H1 (cell line): ENCODE measurements at regions not wholly inside any gene's neighbourhood (a gene's known extent, or its start where the extent isn't known, plus 50 kb on each side); places are given as distances from the start of the nearest gene placed in this dataset.

Experiments used
- CTCF ChIA-PET: fragments of 300-600 bp; sonication (Branson Sonifier 250); formaldehyde crosslinking; loops from one replicate; lab custom pipeline; 2021; ENCODE audit not compliant: partially characterized antibody; lab: Charles Lee
- POLR2A ChIA-PET: fragments of 300-600 bp; sonication (Branson Sonifier 250); formaldehyde crosslinking; loops from one replicate; lab custom pipeline; 2021; ENCODE audit warnings: inconsistent platforms; ENCODE audit not compliant: partially characterized antibody; lab: Charles Lee
- DNase-seq, 2 experiments: peaks; one replicate each; pipeline versions ENCODE4 v3.0.0 to v3.0.0-alpha.2; 2010 to 2022; ENCODE audit warnings: low spot score in 2 of 2, low read depth in 1 of 2, mixed read lengths in 1 of 2
- FAIRE-seq: peaks from 2 replicates; lab custom pipeline; 2011; peaks lifted over from hg19 to GRCh38; lab: Jason Lieb, UNC
- H2AFZ ChIP-seq: 2 replicates; pipeline ENCODE4 v1.8.1; 2012; ENCODE audit warnings: low read length, inconsistent platforms
- H2AK5ac ChIP-seq: 2 replicates; pipeline ENCODE4 v1.6.1; 2013; ENCODE audit warnings: low read depth, low read length
- H2BK120ac ChIP-seq: replicated peaks from 2 replicates; pipeline ENCODE3; 2013; ENCODE audit warnings: low read depth, low read length, inconsistent platforms
- H2BK12ac ChIP-seq: 2 replicates; pipeline ENCODE4 v1.6.1; 2013; ENCODE audit warnings: low read depth, low read length
- H2BK15ac ChIP-seq: 2 replicates; pipeline ENCODE4 v1.6.1; 2013; ENCODE audit warnings: low read length
- H2BK20ac ChIP-seq: 2 replicates; pipeline ENCODE4 v1.6.1; 2013; ENCODE audit warnings: low read length
- H2BK5ac ChIP-seq: 2 replicates; pipeline ENCODE4 v1.6.1; 2013; ENCODE audit warnings: low read depth, low read length
- H3K14ac ChIP-seq: 2 replicates; pipeline ENCODE4 v1.6.1; 2013; ENCODE audit warnings: inconsistent platforms; ENCODE audit not compliant: insufficient read length
- H3K18ac ChIP-seq: 2 replicates; pipeline ENCODE4 v1.6.1; 2013; ENCODE audit warnings: low read length; ENCODE audit errors: extremely low read depth
- H3K23ac ChIP-seq: 2 replicates; pipeline ENCODE4 v1.6.1; 2013; ENCODE audit warnings: inconsistent platforms; ENCODE audit not compliant: insufficient read length
- H3K23me2 ChIP-seq: 2 replicates; pipeline ENCODE4 v1.6.1; 2013; ENCODE audit warnings: low read depth, low read length
- H3K27ac ChIP-seq: 2 replicates; pipeline ENCODE4 v1.6.1; 2011; ENCODE audit warnings: low read depth, low read length, inconsistent platforms
- H3K27me3 ChIP-seq, 4 experiments: replicated peaks in 1 of 4; 1 replicate in 1 of 4; 2 replicates in 3 of 4; pipeline versions ENCODE4 v1.6.1 to v1.8.1; 2011 to 2013; ENCODE audit warnings: low read length in 3 of 4, mild to moderate bottlenecking in 3 of 4, inconsistent platforms in 2 of 4, mixed read lengths in 2 of 4, moderate library complexity in 1 of 4; ENCODE audit not compliant: control insufficient read depth in 3 of 4, insufficient read depth in 3 of 4; ENCODE audit errors: extremely low read depth in 1 of 4
- H3K36me3 ChIP-seq, 4 experiments: 2 replicates each; pipeline versions ENCODE4 v1.6.1 to v1.8.1; 2011 to 2013; ENCODE audit warnings: mild to moderate bottlenecking in 4 of 4, low read length in 3 of 4, moderate library complexity in 2 of 4, control low read depth in 1 of 4, inconsistent platforms in 1 of 4; ENCODE audit not compliant: insufficient read depth in 4 of 4, control insufficient read depth in 2 of 4
- H3K4ac ChIP-seq: replicated peaks from 2 replicates; pipeline ENCODE3; 2013; ENCODE audit warnings: low read length, low read depth, mixed read lengths, inconsistent platforms; ENCODE audit not compliant: insufficient read length
- H3K4me1 ChIP-seq, 4 experiments: replicated peaks in 1 of 4; 1 replicate in 1 of 4; 2 replicates in 3 of 4; pipeline versions ENCODE4 v1.6.1 to v1.8.1; 2011 to 2013; ENCODE audit warnings: low read length in 3 of 4, inconsistent platforms in 2 of 4, mixed read lengths in 1 of 4; ENCODE audit not compliant: insufficient read depth in 4 of 4, control insufficient read depth in 3 of 4
- H3K4me2 ChIP-seq, 2 experiments: 2 replicates each; pipeline versions ENCODE4 v1.6.1 to v1.8.1; 2011 to 2013; ENCODE audit warnings: low read depth in 2 of 2, low read length in 2 of 2, control low read depth in 1 of 2, inconsistent platforms in 1 of 2, mild to moderate bottlenecking in 1 of 2; ENCODE audit not compliant: insufficient read depth in 1 of 2
- H3K4me3 ChIP-seq, 4 experiments: fragments of 200-600, 300-600 bp in 1 of 4; sonication (generic), shearing (Covaris generic), sonication (Bioruptor Twin) in 1 of 4; 2 replicates each; pipeline versions ENCODE4 v1.5.1 to v1.8.1; 2011 to 2016; ENCODE audit warnings: low read length in 4 of 4, low read depth in 3 of 4, control low read depth in 2 of 4, inconsistent platforms in 2 of 4, mild to moderate bottlenecking in 2 of 4, mixed read lengths in 1 of 4, moderate library complexity in 1 of 4; ENCODE audit not compliant: insufficient read depth in 2 of 4; ENCODE audit errors: extremely low read depth in 1 of 4
- H3K56ac ChIP-seq: replicated peaks from 2 replicates; pipeline ENCODE3; 2013; ENCODE audit warnings: low read depth, mild to moderate bottlenecking, mixed read lengths, low read length, inconsistent platforms; ENCODE audit not compliant: insufficient read length
- H3K79me1 ChIP-seq: 2 replicates; pipeline ENCODE4 v1.6.1; 2013; ENCODE audit warnings: low read depth, low read length, control low read depth
- H3K79me2 ChIP-seq, 2 experiments: 2 replicates each; pipeline versions ENCODE4 v1.6.1 to v1.8.1; 2012 to 2013; ENCODE audit warnings: low read length in 2 of 2, mild to moderate bottlenecking in 2 of 2, inconsistent platforms in 1 of 2; ENCODE audit not compliant: insufficient read depth in 2 of 2, control insufficient read depth in 1 of 2
- H3K9ac ChIP-seq, 4 experiments: replicated peaks in 1 of 4; 1 replicate in 1 of 4; 2 replicates in 3 of 4; pipeline versions ENCODE4 v1.6.1 to v1.8.1; 2011 to 2013; ENCODE audit warnings: low read depth in 3 of 4, low read length in 3 of 4, control low read depth in 2 of 4, mild to moderate bottlenecking in 2 of 4, moderate library complexity in 2 of 4, inconsistent platforms in 1 of 4; ENCODE audit errors: extremely low read depth in 1 of 4
- H3K9me3 ChIP-seq, 2 experiments: 2 replicates each; pipeline versions ENCODE4 v1.6.1 to v1.8.1; 2012 to 2013; ENCODE audit warnings: mild to moderate bottlenecking in 2 of 2, moderate library complexity in 2 of 2, control low read depth in 1 of 2, inconsistent platforms in 1 of 2, low read depth in 1 of 2, low read length in 1 of 2, mixed read lengths in 1 of 2; ENCODE audit not compliant: insufficient read depth in 2 of 2
- H4K20me1 ChIP-seq, 2 experiments: replicated peaks in 1 of 2; 2 replicates each; pipeline versions ENCODE3 to v1.8.1; 2011 to 2013; ENCODE audit warnings: inconsistent platforms in 2 of 2, low read length in 2 of 2, mild to moderate bottlenecking in 1 of 2; ENCODE audit not compliant: insufficient read depth in 2 of 2, control insufficient read depth in 1 of 2
- H4K5ac ChIP-seq: 2 replicates; pipeline ENCODE4 v1.6.1; 2013; ENCODE audit warnings: low read length, low read depth, mixed read lengths, inconsistent platforms; ENCODE audit not compliant: insufficient read length
- H4K8ac ChIP-seq: 2 replicates; pipeline ENCODE4 v1.8.0; 2013; ENCODE audit warnings: mild to moderate bottlenecking, moderate library complexity, low read length, inconsistent platforms; ENCODE audit not compliant: insufficient read depth; ENCODE audit errors: extremely low read depth
- H4K91ac ChIP-seq: replicated peaks from 2 replicates; pipeline ENCODE3; 2013; ENCODE audit warnings: low read length, mixed read lengths, inconsistent platforms; ENCODE audit not compliant: insufficient read length
- ATF2 ChIP-seq: IDR thresholded peaks from 2 replicates; pipeline ENCODE4 v1.6.1; 2012; ENCODE audit warnings: low read length, inconsistent platforms
- CHD2 ChIP-seq: IDR thresholded peaks from 2 replicates; pipeline ENCODE4 v1.6.1; 2012; ENCODE audit warnings: low read length, improper control_type of control experiment
- HDAC2 ChIP-seq, 2 experiments: fragments of 300-600 bp in 1 of 2; sonication (generic) in 1 of 2; IDR thresholded peaks; 2 replicates each; pipeline ENCODE4 v1.6.1; 2011 to 2012; ENCODE audit warnings: low read depth in 2 of 2, low read length in 2 of 2, mild to moderate bottlenecking in 2 of 2, moderate library complexity in 2 of 2, borderline replicate concordance in 1 of 2, inconsistent platforms in 1 of 2
- MAX ChIP-seq: IDR thresholded peaks from 2 replicates; pipeline ENCODE4 v1.6.1; 2012; ENCODE audit warnings: inconsistent platforms
- NRF1 ChIP-seq: IDR thresholded peaks from 2 replicates; pipeline ENCODE4 v1.6.1; 2011; ENCODE audit warnings: mild to moderate bottlenecking, low read depth, low read length, improper control_type of control experiment
- RNF2 ChIP-seq: fragments of 200-900, 300-1000 bp; sonication (generic); IDR thresholded peaks from 2 replicates; pipeline ENCODE4 v1.7.1; 2016; ENCODE audit warnings: borderline replicate concordance, low read depth, mild to moderate bottlenecking, antibody characterized with exemption, low read length; ENCODE audit not compliant: poor library complexity, severe bottlenecking; ENCODE audit errors: missing control alignments
- SIRT6 ChIP-seq: IDR thresholded peaks from one replicate; pipeline ENCODE4 v1.7.1; 2012; ENCODE audit warnings: low read length, inconsistent platforms
- SUZ12 ChIP-seq: fragments of 200-600 bp; sonication (generic); IDR thresholded peaks from 2 replicates; pipeline ENCODE4 v1.6.1; 2012; ENCODE audit warnings: mild to moderate bottlenecking, inconsistent platforms, low read length, moderate library complexity, mixed read lengths
- WGBS, 2 experiments: shearing (Covaris generic) in 1 of 2; methylation state at CpG; one replicate each; pipeline versions ENCODE4 v1.1.6 to v1.1.7; 2013 to 2015; ENCODE audit warnings: low lambda C conversion rate in 2 of 2, mixed read lengths in 2 of 2, inconsistent platforms in 1 of 2, low coverage in 1 of 2, missing lambda C conversion rate in 1 of 2; ENCODE audit not compliant: insufficient replicate concordance in 2 of 2, insufficient coverage in 1 of 2, insufficient read length in 1 of 2; ENCODE audit errors: extremely low coverage in 1 of 2, missing lambda C conversion rate in 1 of 2; 5-methylcytosine and 5-hydroxymethylcytosine counted together

GRCh38 chr12:24469089-24469488 is 479.8 kb downstream of the BCAT1 start:
- ChIA-PET CTCF (no interaction called here), POLR2A (no interaction called here)
- H3K56ac ChIP-seq = no peak overlapping the region
- no peak overlapping the region for H4K91ac ChIP-seq
- no peak overlapping the region for H3K4me3 ChIP-seq
- H4K5ac ChIP-seq = no peak overlapping the region
- no peak overlapping the region for H3K18ac ChIP-seq
- no peak overlapping the region for H2BK120ac ChIP-seq
- no peak overlapping the region for H2BK20ac ChIP-seq
- no peaks in the 10 kb centered on the region for H3K27me3 ChIP-seq
- FAIRE-seq (no peak), DNase-seq (no peak)
- H4K20me1 ChIP-seq = no peaks in the 10 kb centered on the region
- no peaks in the 10 kb centered on the region for H3K36me3 ChIP-seq
- H3K14ac ChIP-seq = no peak overlapping the region
- no peak overlapping the region for H2BK12ac ChIP-seq
- no peak overlapping the region for H3K27ac ChIP-seq
- H2BK15ac ChIP-seq = no peak overlapping the region
- H3K79me1 ChIP-seq = no peaks in the 10 kb centered on the region
- no peak overlapping the region for H2BK5ac ChIP-seq
- no peak overlapping the region for H2AK5ac ChIP-seq
- H3K4me1 ChIP-seq = no peaks in the 10 kb centered on the region
- H3K4ac ChIP-seq = no peak overlapping the region
- no peaks in the 10 kb centered on the region for H3K23me2 ChIP-seq
- no peak overlapping the region for H3K4me2 ChIP-seq
- no peaks in the 10 kb centered on the region for H3K79me2 ChIP-seq
- H2AFZ ChIP-seq = no peak overlapping the region
- TF ChIP-seq CHD2 = no peak
- no peak for TF ChIP-seq SUZ12
- no peak for TF ChIP-seq RNF2
- TF ChIP-seq ATF2 = no peak
- TF ChIP-seq NRF1 = no peak
- TF ChIP-seq MAX = no peak
- TF ChIP-seq HDAC2 (IDR thresholded peaks at IDR 0.05; ENCODE audit: borderline replicate concordance in 1 of 2, low read depth in 2 of 2, low read length in 2 of 2) = no peak
- no peak for TF ChIP-seq SIRT6
- peaks cover 2 to 3% of the 10 kb centered on the region in 2 experiments; a peak in 2 of 4 replicates for H3K9me3 ChIP-seq
- no peak overlapping the region for H3K9ac ChIP-seq
- no peak overlapping the region for H4K8ac ChIP-seq
- WGBS, 2 experiments = 85% methylated on average over 10 of the region's 10 CpGs; no CpG with 5 or more reads in 1 of the 2 experiments
- H3K23ac ChIP-seq = no peak overlapping the region
